PFSK-1 (cell line): ENCODE measurements at regions not wholly inside any gene's neighbourhood (a gene's known extent, or its start where the extent isn't known, plus 50 kb on each side); places are given as distances from the start of the nearest gene placed in this dataset.

ENCODE experiments used
- FOXP2 ChIP-seq: optimal IDR thresholded peaks from 2 replicates; pipeline ENCODE3; 2011; ENCODE audit warnings: borderline replicate concordance, control low read depth, inconsistent platforms; ENCODE audit not compliant: insufficient read depth; ENCODE audit errors: extremely low read length, extremely low read depth
- POLR2AphosphoS5 ChIP-seq: IDR thresholded peaks from 2 replicates; pipeline ENCODE4 v1.6.1; 2012; ENCODE audit warnings: low read depth, mild to moderate bottlenecking, control low read depth, low read length, moderate library complexity
- REST ChIP-seq, 2 experiments: IDR thresholded peaks; 2 replicates each; pipeline versions ENCODE4 v1.6.1 to v1.8.0; 2011 to 2012; ENCODE audit warnings: low read depth in 2 of 2, low read length in 2 of 2, control low read depth in 1 of 2, inconsistent platforms in 1 of 2, mild to moderate bottlenecking in 1 of 2, moderate library complexity in 1 of 2; ENCODE audit not compliant: insufficient read depth in 1 of 2
- SIN3A ChIP-seq: IDR thresholded peaks from 2 replicates; pipeline ENCODE4 v1.6.1; 2012; ENCODE audit warnings: mild to moderate bottlenecking, low read length, moderate library complexity, borderline replicate concordance; ENCODE audit not compliant: insufficient read depth
- TAF1 ChIP-seq: IDR thresholded peaks from 2 replicates; pipeline ENCODE4 v1.6.1; 2012; ENCODE audit warnings: low read length, control low read depth, borderline replicate concordance; ENCODE audit not compliant: insufficient read depth

- TF ChIP-seq SIN3A (no peak), FOXP2 (no peak), POLR2AphosphoS5 (no peak), TAF1 (no peak), REST (IDR thresholded peaks at IDR 0.05; ENCODE audit: insufficient read depth in 1 of 2, low read depth in 2 of 2, low read length in 2 of 2) (no peak)
Observed at GRCh38 chr1:79431340-79431739, 424.8 kb upstream of the ADGRL4 start.

GRCh38 chr1:79430437-79430836, 423.9 kb upstream of the ADGRL4 start:
- TF ChIP-seq POLR2AphosphoS5 (no peak), FOXP2 (no peak), TAF1 (no peak), REST (IDR thresholded peaks at IDR 0.05; ENCODE audit: insufficient read depth in 1 of 2, low read depth in 2 of 2, low read length in 2 of 2) (no peak), SIN3A (no peak)

- TF ChIP-seq REST (IDR thresholded peaks at IDR 0.05; ENCODE audit: insufficient read depth in 1 of 2, low read depth in 2 of 2, low read length in 2 of 2) (no peak), TAF1 (no peak), FOXP2 (no peak), SIN3A (no peak), POLR2AphosphoS5 (no peak)
Observed at GRCh38 chr1:79422726-79423125, 416.2 kb upstream of the ADGRL4 start.

- no peak for TF ChIP-seq FOXP2
- TF ChIP-seq SIN3A: no peak
- TF ChIP-seq TAF1: no peak
- TF ChIP-seq POLR2AphosphoS5: no peak
- no peak for TF ChIP-seq REST (IDR thresholded peaks at IDR 0.05; ENCODE audit: insufficient read depth in 1 of 2, low read depth in 2 of 2, low read length in 2 of 2)
Observed at GRCh38 chr1:79398501-79398900, 392.0 kb upstream of the ADGRL4 start.

- TF ChIP-seq FOXP2 (no peak), POLR2AphosphoS5 (no peak), REST (IDR thresholded peaks at IDR 0.05; ENCODE audit: insufficient read depth in 1 of 2, low read depth in 2 of 2, low read length in 2 of 2) (no peak), SIN3A (no peak), TAF1 (no peak)
Observed at GRCh38 chr1:79396901-79397300, 390.4 kb upstream of the ADGRL4 start.
